WTC11 (cell line): ENCODE measurements at regions not wholly inside any gene's neighbourhood (a gene's known extent, or its start where the extent isn't known, plus 50 kb on each side); places are given as distances from the start of the nearest gene placed in this dataset.

Experiments used
- ATF3 ChIP-seq: sonication (generic); formaldehyde crosslinking; conservative IDR thresholded peaks from 2 replicates; pipeline ENCODE4 v1.8.1; 2022; ENCODE audit warnings: mild to moderate bottlenecking, missing genetic modification reagents
- CTCF ChIP-seq: fragments of 200-600 bp; IDR thresholded peaks from 2 replicates; pipeline ENCODE4 v1.8.0; 2022; ENCODE audit warnings: antibody characterized with exemption
- FOXP4 ChIP-seq: sonication (generic); formaldehyde crosslinking; IDR thresholded peaks from 2 replicates; pipeline ENCODE4 v1.8.0; 2022; ENCODE audit warnings: mild to moderate bottlenecking, missing genetic modification reagents
- GTF2I ChIP-seq: fragments of 250-450 bp; sonication (Bioruptor Pico); conservative IDR thresholded peaks from 2 replicates; pipeline ENCODE4 v1.4.0; 2021; ENCODE audit warnings: mild to moderate bottlenecking
- HMGXB4 ChIP-seq: sonication (generic); formaldehyde crosslinking; IDR thresholded peaks from 2 replicates; pipeline ENCODE4 v1.8.1; 2023; ENCODE audit warnings: mild to moderate bottlenecking, moderate library complexity, missing genetic modification reagents
- RORB ChIP-seq: fragments of 250-450 bp; sonication (Bioruptor Pico); IDR thresholded peaks from 2 replicates; pipeline ENCODE4 v1.9.0; 2021; ENCODE audit warnings: mild to moderate bottlenecking
- USF2 ChIP-seq: sonication (generic); formaldehyde crosslinking; IDR thresholded peaks from 2 replicates; pipeline ENCODE4 v1.8.1; 2023; ENCODE audit warnings: mild to moderate bottlenecking, missing genetic modification reagents, moderate library complexity

- no peak for TF ChIP-seq USF2 (CRISPR knock-in tag)
- no peak for TF ChIP-seq FOXP4 (CRISPR knock-in tag)
- no peak for TF ChIP-seq RORB (CRISPR knock-in tag)
- TF ChIP-seq CTCF: no peak
- no peak for TF ChIP-seq GTF2I (CRISPR knock-in tag)
- no peak for TF ChIP-seq ATF3 (CRISPR knock-in tag)
- TF ChIP-seq HMGXB4 (CRISPR knock-in tag): no peak
Measured at GRCh38 chr21:15278851-15279250, 214.1 kb upstream of the NRIP1 start.
